Fibroblast of mammary gland (primary cell): ENCODE measurements at regions not wholly inside any gene's neighbourhood (a gene's known extent, or its start where the extent isn't known, plus 50 kb on each side); places are given as distances from the start of the nearest gene placed in this dataset.

Source experiments
- DNase-seq: peaks from one replicate; pipeline ENCODE4 v3.0.0-alpha.2; 2010; ENCODE audit warnings: low read depth
- H3K4me3 ChIP-seq: 2 replicates; pipeline ENCODE4 v1.5.1; 2011; ENCODE audit warnings: low read depth, mild to moderate bottlenecking, low read length, moderate library complexity; ENCODE audit not compliant: control insufficient read depth
- CTCF ChIP-seq: conservative IDR thresholded peaks from 2 replicates; pipeline ENCODE4 v1.5.1; 2011; ENCODE audit warnings: low read depth, low read length, inconsistent platforms; ENCODE audit not compliant: control insufficient read depth, insufficient read depth

- no peak overlapping the region for H3K4me3 ChIP-seq
- TF ChIP-seq CTCF = no peak
- no peak for DNase-seq
These were observed 393.1 kb downstream of the FRK start for GRCh38 chr6:115667478-115668026.

- no peak for DNase-seq
- no peak for TF ChIP-seq CTCF
These were observed 393.7 kb downstream of the FRK start for GRCh38 chr6:115666997-115667396.

GRCh38 chr6:115665310-115665709 is 395.4 kb downstream of the FRK start:
- no peak for DNase-seq
- H3K4me3 ChIP-seq = no peak overlapping the region
- no peak for TF ChIP-seq CTCF

More at GRCh38 chr6:115666997-115667396, 393.7 kb downstream of the FRK start:
- H3K4me3 ChIP-seq = no peak overlapping the region

- no peak for TF ChIP-seq CTCF
- no peak overlapping the region for H3K4me3 ChIP-seq
- DNase-seq = no peak
These were observed 397.0 kb downstream of the FRK start for GRCh38 chr6:115663681-115664080.

- peak; percentile 18 for DNase-seq
- no peak for TF ChIP-seq CTCF
- H3K4me3 ChIP-seq = no peak overlapping the region
These were observed 416.9 kb downstream of the FRK start for GRCh38 chr6:115643762-115644161.

- no peak overlapping the region for H3K4me3 ChIP-seq
These were observed 425.8 kb downstream of the FRK start for GRCh38 chr6:115634887-115635286.

More at GRCh38 chr6:115634887-115635286, 425.8 kb downstream of the FRK start:
- no peak for DNase-seq
- TF ChIP-seq CTCF = no peak
